ENCODE measurements at regions not wholly inside any gene's neighbourhood (a gene's known extent, or its start where the extent isn't known, plus 50 kb on each side); places are given as distances from the start of the nearest gene placed in this dataset.

DNA sequence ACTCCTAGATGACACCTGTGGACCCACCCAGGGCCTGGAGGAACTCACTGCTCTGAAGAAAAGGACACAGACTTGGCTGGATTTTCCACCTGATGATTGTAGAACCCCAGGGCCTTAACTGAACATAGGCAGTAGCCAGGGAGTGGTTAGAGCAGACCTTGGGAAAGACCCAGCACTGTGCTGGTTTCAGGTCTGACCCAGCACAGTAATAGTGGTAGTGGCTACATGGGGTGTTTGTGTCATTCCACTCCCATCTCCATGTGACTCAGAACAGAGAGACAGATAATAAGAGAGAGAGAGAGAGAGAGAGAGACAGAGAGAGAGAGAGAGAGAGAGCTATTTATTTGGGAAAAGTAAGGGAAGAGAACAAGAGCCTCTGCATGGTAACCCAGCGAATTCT, 239.1 kb upstream of the MEOX2 start:
- DNase-seq (ENCODE audit: extremely low spot score): no peak
- TF ChIP-seq, protein P1, sequence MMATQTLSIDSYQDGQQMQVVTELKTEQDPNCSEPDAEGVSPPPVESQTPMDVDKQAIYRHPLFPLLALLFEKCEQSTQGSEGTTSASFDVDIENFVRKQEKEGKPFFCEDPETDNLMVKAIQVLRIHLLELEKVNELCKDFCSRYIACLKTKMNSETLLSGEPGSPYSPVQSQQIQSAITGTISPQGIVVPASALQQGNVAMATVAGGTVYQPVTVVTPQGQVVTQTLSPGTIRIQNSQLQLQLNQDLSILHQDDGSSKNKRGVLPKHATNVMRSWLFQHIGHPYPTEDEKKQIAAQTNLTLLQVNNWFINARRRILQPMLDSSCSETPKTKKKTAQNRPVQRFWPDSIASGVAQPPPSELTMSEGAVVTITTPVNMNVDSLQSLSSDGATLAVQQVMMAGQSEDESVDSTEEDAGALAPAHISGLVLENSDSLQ (IDR thresholded peaks at IDR 0.05): no peak
- TF ChIP-seq NFRKB (IDR thresholded peaks at IDR 0.05) (no peak), ARNT (IDR thresholded peaks at IDR 0.05) (no peak), TARDBP (IDR thresholded peaks at IDR 0.05) (no peak), ELF4 (IDR thresholded peaks at IDR 0.05) (no peak), L3MBTL2 (conservative IDR thresholded peaks at IDR 0.05) (no peak), HDGF (IDR thresholded peaks at IDR 0.05; ENCODE audit: borderline replicate concordance) (no peak), ZNF384 (IDR thresholded peaks at IDR 0.05) (no peak), FOXA1 (IDR thresholded peaks at IDR 0.05) (no peak), SUZ12 (IDR thresholded peaks at IDR 0.05) (no peak), BHLHE40 (IDR thresholded peaks at IDR 0.05; ENCODE audit: borderline replicate concordance) (no peak), FOXM1 (IDR thresholded peaks at IDR 0.05; ENCODE audit: borderline replicate concordance) (no peak), CTBP1 (IDR thresholded peaks at IDR 0.05; ENCODE audit: borderline replicate concordance) (no peak), FOXK2 (IDR thresholded peaks at IDR 0.05) (no peak), SP1 (IDR thresholded peaks at IDR 0.05) (no peak), LEF1 (IDR thresholded peaks at IDR 0.05; ENCODE audit: borderline replicate concordance) (no peak)
- ChIA-PET CTCF (no interaction called here), POLR2A (no interaction called here)

DNA sequence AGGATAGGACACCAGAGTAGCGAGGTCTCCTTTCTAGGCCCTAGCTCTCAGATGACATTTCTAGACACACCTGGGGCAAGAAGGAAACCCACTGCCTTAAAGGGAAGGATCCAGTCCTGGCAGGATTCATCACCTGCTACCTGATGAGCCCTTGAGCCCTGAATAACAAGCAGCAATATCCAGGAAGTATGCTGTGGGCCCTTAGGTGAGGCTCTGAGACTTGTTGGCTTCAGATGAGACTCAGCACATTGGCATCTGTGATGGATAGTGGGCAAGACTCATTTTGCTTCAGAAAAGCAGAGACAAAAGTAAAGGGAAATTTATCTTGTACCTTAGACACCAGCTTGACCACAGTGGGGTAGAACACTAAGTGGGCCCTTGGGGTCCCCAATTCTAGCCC, 238.4 kb upstream of the MEOX2 start:
- TF ChIP-seq NFRKB (IDR thresholded peaks at IDR 0.05): no peak
- no peak for TF ChIP-seq BHLHE40 (IDR thresholded peaks at IDR 0.05; ENCODE audit: borderline replicate concordance)
- no peak for TF ChIP-seq ZNF384 (IDR thresholded peaks at IDR 0.05)
- TF ChIP-seq SP1 (IDR thresholded peaks at IDR 0.05): no peak
- TF ChIP-seq TARDBP (IDR thresholded peaks at IDR 0.05): no peak
- no peak for TF ChIP-seq FOXK2 (IDR thresholded peaks at IDR 0.05)
- no peak for TF ChIP-seq FOXA1 (IDR thresholded peaks at IDR 0.05)
- no peak for TF ChIP-seq FOXM1 (IDR thresholded peaks at IDR 0.05; ENCODE audit: borderline replicate concordance)
- TF ChIP-seq, protein P1 (IDR thresholded peaks at IDR 0.05): no peak
- no peak for TF ChIP-seq ELF4 (IDR thresholded peaks at IDR 0.05)
- TF ChIP-seq L3MBTL2 (conservative IDR thresholded peaks at IDR 0.05): no peak
- TF ChIP-seq SUZ12 (IDR thresholded peaks at IDR 0.05): no peak
- TF ChIP-seq HDGF (IDR thresholded peaks at IDR 0.05; ENCODE audit: borderline replicate concordance): no peak
- TF ChIP-seq CTBP1 (IDR thresholded peaks at IDR 0.05; ENCODE audit: borderline replicate concordance): no peak
- no peak for TF ChIP-seq LEF1 (IDR thresholded peaks at IDR 0.05; ENCODE audit: borderline replicate concordance)
- POLR2A ChIA-PET: no interaction called here
- CTCF ChIA-PET: no interaction called here
- no peak for DNase-seq (ENCODE audit: extremely low spot score)

GRCh38 chr7:15922002-15922401, 235.5 kb upstream of the MEOX2 start:
- no peak for DNase-seq (ENCODE audit: extremely low spot score)
- ChIA-PET CTCF (no interaction called here), POLR2A (no interaction called here)
- TF ChIP-seq FOXA1 (IDR thresholded peaks at IDR 0.05): no peak
- no peak for TF ChIP-seq L3MBTL2 (conservative IDR thresholded peaks at IDR 0.05)
- TF ChIP-seq LEF1 (IDR thresholded peaks at IDR 0.05; ENCODE audit: borderline replicate concordance): no peak
- TF ChIP-seq SP1 (IDR thresholded peaks at IDR 0.05): no peak
- no peak for TF ChIP-seq TARDBP (IDR thresholded peaks at IDR 0.05)
- no peak for TF ChIP-seq SUZ12 (IDR thresholded peaks at IDR 0.05)

GRCh38 chr7:15921576-15921975, 235.1 kb upstream of the MEOX2 start:
- ChIA-PET POLR2A (no interaction called here), CTCF (no interaction called here)
- TF ChIP-seq ELF4 (IDR thresholded peaks at IDR 0.05) (no peak), BHLHE40 (IDR thresholded peaks at IDR 0.05; ENCODE audit: borderline replicate concordance) (no peak), SUZ12 (IDR thresholded peaks at IDR 0.05) (no peak)
- DNase-seq (ENCODE audit: extremely low spot score): no peak

GRCh38 chr7:15920953-15921352, 234.5 kb upstream of the MEOX2 start:
- no peak for TF ChIP-seq NFRKB (IDR thresholded peaks at IDR 0.05)
- TF ChIP-seq ELF4 (IDR thresholded peaks at IDR 0.05): no peak
- TF ChIP-seq FOXM1 (IDR thresholded peaks at IDR 0.05; ENCODE audit: borderline replicate concordance): no peak
- no peak for TF ChIP-seq FOXK2 (IDR thresholded peaks at IDR 0.05)
- TF ChIP-seq LEF1 (IDR thresholded peaks at IDR 0.05; ENCODE audit: borderline replicate concordance): no peak
- TF ChIP-seq SP1 (IDR thresholded peaks at IDR 0.05): no peak
- no peak for TF ChIP-seq L3MBTL2 (conservative IDR thresholded peaks at IDR 0.05)
- no peak for TF ChIP-seq CTBP1 (IDR thresholded peaks at IDR 0.05; ENCODE audit: borderline replicate concordance)
- TF ChIP-seq FOXA1 (IDR thresholded peaks at IDR 0.05): no peak
- DNase-seq (ENCODE audit: extremely low spot score): no peak
- ChIA-PET CTCF (no interaction called here), POLR2A (no interaction called here)

DNA sequence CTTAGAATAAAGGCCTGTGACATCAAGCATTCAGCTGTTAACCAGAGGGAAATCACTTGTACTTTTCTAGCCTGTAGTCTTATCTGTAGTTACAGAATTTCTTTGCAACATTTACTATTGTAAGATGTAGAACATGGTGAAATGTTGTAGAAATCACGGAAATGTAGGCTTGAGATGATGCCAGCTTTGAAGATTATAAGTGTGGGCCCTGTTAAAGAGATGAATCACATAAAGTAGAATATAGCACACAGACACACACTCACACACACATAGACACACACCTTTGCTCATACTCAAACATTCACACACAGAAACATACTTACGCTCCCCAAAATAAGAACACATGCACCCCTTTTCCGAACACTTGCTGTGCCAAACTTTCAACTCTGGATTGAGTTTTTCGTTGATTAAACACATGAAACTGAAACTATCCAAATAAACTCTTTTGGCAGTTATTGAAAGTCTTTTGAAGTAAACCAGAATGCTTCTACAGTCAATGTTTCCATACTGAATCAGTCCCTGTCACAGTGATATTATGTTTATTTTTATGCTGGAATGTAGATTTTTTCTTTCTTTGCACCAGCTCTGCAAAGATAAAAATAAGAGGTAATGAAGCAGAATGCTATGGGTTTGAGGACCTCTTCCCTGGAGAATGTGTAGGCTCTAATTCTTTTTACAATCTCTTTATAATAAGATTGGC, 230.3 kb upstream of the MEOX2 start:
- DNase-seq (ENCODE audit: extremely low spot score): no peak
- no peak for TF ChIP-seq TARDBP (IDR thresholded peaks at IDR 0.05)
- TF ChIP-seq FOXK2 (IDR thresholded peaks at IDR 0.05): no peak
- no peak for TF ChIP-seq L3MBTL2 (conservative IDR thresholded peaks at IDR 0.05)
- TF ChIP-seq, protein P1 (IDR thresholded peaks at IDR 0.05): no peak
- TF ChIP-seq HDGF (IDR thresholded peaks at IDR 0.05; ENCODE audit: borderline replicate concordance): no peak
- no peak for TF ChIP-seq LEF1 (IDR thresholded peaks at IDR 0.05; ENCODE audit: borderline replicate concordance)
- ChIA-PET CTCF (no interaction called here), POLR2A (no interaction called here)
